GM23338 (cell line): ENCODE measurements at regions not wholly inside any gene's neighbourhood (a gene's known extent, or its start where the extent isn't known, plus 50 kb on each side); places are given as distances from the start of the nearest gene placed in this dataset.

ENCODE experiments used
- ATAC-seq: fragments of 200-7000 bp; cut with Tn5 transposase; 3 replicates; pipeline ENCODE4 v1.9.1; 2020
- DNase-seq: peaks from one replicate; pipeline ENCODE4 v3.0.0-alpha.2; 2015; ENCODE audit warnings: low spot score
- H2AFZ ChIP-seq: fragments of 200-600 bp; sonication (generic); 2 replicates; pipeline ENCODE4 v1.8.0; 2016; ENCODE audit warnings: antibody characterized with exemption, mild to moderate bottlenecking, moderate library complexity
- H3F3A ChIP-seq: fragments of 200-600 bp; sonication (generic); replicated peaks from 2 replicates; pipeline ENCODE4 v1.8.0; 2017; ENCODE audit warnings: antibody characterized with exemption, mixed run types, low read depth
- H3K27ac ChIP-seq: fragments of 200-600 bp; sonication (generic); 2 replicates; pipeline ENCODE4 v1.6.1; 2016; ENCODE audit warnings: low read depth
- H3K27me3 ChIP-seq: fragments of 200-600 bp; sonication (generic); 2 replicates; pipeline ENCODE4 v1.8.0; 2016; ENCODE audit warnings: mild to moderate bottlenecking, mixed run types, moderate library complexity; ENCODE audit not compliant: insufficient read depth
- H3K36me3 ChIP-seq: fragments of 200-600 bp; sonication (generic); 2 replicates; pipeline ENCODE4 v1.8.0; 2016; ENCODE audit warnings: mild to moderate bottlenecking; ENCODE audit not compliant: insufficient read depth
- H3K4me1 ChIP-seq: fragments of 200-600 bp; sonication (generic); 2 replicates; pipeline ENCODE4 v1.8.0; 2016; ENCODE audit warnings: mild to moderate bottlenecking, moderate library complexity; ENCODE audit not compliant: insufficient read depth
- H3K4me2 ChIP-seq: fragments of 200-600 bp; sonication (generic); 2 replicates; pipeline ENCODE4 v1.7.1; 2017; ENCODE audit warnings: mixed run types
- H3K4me3 ChIP-seq: fragments of 200-600 bp; sonication (generic); 2 replicates; pipeline ENCODE4 v1.6.1; 2016; ENCODE audit warnings: mixed run types
- H3K79me2 ChIP-seq: fragments of 200-600 bp; sonication (generic); replicated peaks from 2 replicates; pipeline ENCODE4 v1.8.0; 2017; ENCODE audit warnings: mild to moderate bottlenecking; ENCODE audit not compliant: insufficient read depth
- H3K9me2 ChIP-seq: fragments of 200-600 bp; sonication (generic); 2 replicates; pipeline ENCODE4 v1.8.0; 2017; ENCODE audit not compliant: insufficient read depth
- H4K20me1 ChIP-seq: fragments of 200-600 bp; sonication (generic); replicated peaks from 2 replicates; pipeline ENCODE4 v1.8.0; 2017; ENCODE audit warnings: mild to moderate bottlenecking; ENCODE audit not compliant: insufficient read depth
- H3K27ac Mint-ChIP-seq: 2 replicates; pipeline ENCODE4 v1.8.0; 2020; ENCODE audit warnings: inconsistent platforms, mild to moderate bottlenecking, moderate library complexity, mixed read lengths
- H3K27me3 Mint-ChIP-seq: 3 replicates; pipeline ENCODE4 v1.8.0; 2022; ENCODE audit warnings: low read depth, mild to moderate bottlenecking, moderate library complexity, mixed read lengths, inconsistent platforms; ENCODE audit not compliant: insufficient read depth, poor library complexity
- H3K36me3 Mint-ChIP-seq: 3 replicates; pipeline ENCODE4 v1.8.0; 2021; ENCODE audit warnings: low read depth, mild to moderate bottlenecking, inconsistent platforms, moderate library complexity, mixed read lengths
- H3K4me1 Mint-ChIP-seq: 3 replicates; pipeline ENCODE4 v1.8.0; 2020; ENCODE audit warnings: mild to moderate bottlenecking, inconsistent platforms, mixed read lengths
- H3K4me3 Mint-ChIP-seq: 3 replicates; pipeline ENCODE4 v1.8.0; 2021; ENCODE audit warnings: moderate library complexity, mild to moderate bottlenecking, inconsistent platforms, mixed read lengths
- H3K9me3 Mint-ChIP-seq: 3 replicates; pipeline ENCODE4 v1.8.0; 2020; ENCODE audit warnings: moderate library complexity, mild to moderate bottlenecking, inconsistent platforms, mixed read lengths
- CREB1 ChIP-seq: fragments of 250-450 bp; sonication (Bioruptor Pico); IDR thresholded peaks from 2 replicates; pipeline ENCODE4 v1.5.0; 2020; ENCODE audit warnings: low read depth, mild to moderate bottlenecking, moderate library complexity
- ETS1 ChIP-seq: IDR thresholded peaks from 2 replicates; pipeline ENCODE4 v1.6.1; 2016; ENCODE audit warnings: antibody characterized with exemption
- EZH2 ChIP-seq: fragments of 200-600 bp; sonication (generic); IDR thresholded peaks from one replicate; pipeline ENCODE4 v1.8.0; 2017; ENCODE audit warnings: antibody characterized with exemption, mild to moderate bottlenecking, low read depth; ENCODE audit not compliant: unreplicated experiment
- EZH2phosphoT487 ChIP-seq: fragments of 200-600 bp; sonication (generic); IDR thresholded peaks from one replicate; pipeline ENCODE4 v1.8.1; 2018; ENCODE audit warnings: antibody characterized with exemption; ENCODE audit not compliant: unreplicated experiment
- NANOG ChIP-seq: IDR thresholded peaks from 2 replicates; pipeline ENCODE4 v1.6.1; 2016; ENCODE audit warnings: antibody characterized with exemption, borderline replicate concordance
- POLR2AphosphoS5 ChIP-seq: IDR thresholded peaks from 2 replicates; pipeline ENCODE4 v1.6.1; 2016; ENCODE audit warnings: antibody characterized with exemption, low read depth
- REST ChIP-seq: IDR thresholded peaks from one replicate; pipeline ENCODE4 v1.6.1; 2018; ENCODE audit warnings: antibody characterized with exemption; ENCODE audit not compliant: unreplicated experiment
- STAT1 ChIP-seq: IDR thresholded peaks from one replicate; pipeline ENCODE4 v1.6.1; 2016; ENCODE audit warnings: antibody characterized with exemption; ENCODE audit not compliant: unreplicated experiment
- ZNF114 ChIP-seq: fragments of 250-450 bp; sonication (Bioruptor Pico); IDR thresholded peaks from 2 replicates; pipeline ENCODE4 v1.5.0; 2020; ENCODE audit warnings: mild to moderate bottlenecking, moderate library complexity
- ZNF331 ChIP-seq: fragments of 250-450 bp; sonication (Bioruptor Pico); IDR thresholded peaks from 2 replicates; pipeline ENCODE4 v1.5.0; 2020; ENCODE audit warnings: low read depth, mild to moderate bottlenecking, moderate library complexity
- ZNF462 ChIP-seq: fragments of 250-450 bp; sonication (Bioruptor Pico); IDR thresholded peaks from 2 replicates; pipeline ENCODE4 v1.5.0; 2020; ENCODE audit warnings: mild to moderate bottlenecking, moderate library complexity
- TF ChIP-seq, protein P1 (sequence below), 2 experiments: fragments of 200-600 bp in 1 of 2; sonication (generic) in 1 of 2; conservative IDR thresholded peaks; 2 replicates each; pipeline versions ENCODE4 v1.5.1 to v1.6.1; 2016 to 2017; ENCODE audit warnings: antibody characterized with exemption in 2 of 2, low read depth in 2 of 2, mild to moderate bottlenecking in 2 of 2, moderate library complexity in 1 of 2

- no peak for ATAC-seq
Measured at GRCh38 chr7:106377847-106378361, 93.1 kb upstream of the NAMPT start.

More at GRCh38 chr7:106377847-106378361, 93.1 kb upstream of the NAMPT start:
- Histone ChIP-seq H2AFZ (no peak overlapping the region), H3K79me2 (no peaks in the 10 kb centered on the region), H3K4me2 (no peak overlapping the region), H3K27me3 (no peaks in the 10 kb centered on the region), H3K27ac (no peak overlapping the region), H3F3A (no peaks in the 10 kb centered on the region), H3K4me3 (no peak overlapping the region), H4K20me1 (no peaks in the 10 kb centered on the region), H3K9me2 (peaks cover 8% of the 10 kb centered on the region), H3K36me3 (no peaks in the 10 kb centered on the region), H3K4me1 (peaks cover 4% of the 10 kb centered on the region; the same call in 1 of the 2 replicates)
- no peak overlapping the region for H3K27ac Mint-ChIP-seq
- no peak for DNase-seq
- H3K4me1 Mint-ChIP-seq = no peaks in the 10 kb centered on the region
- no peaks in the 10 kb centered on the region for H3K9me3 Mint-ChIP-seq
- no peaks in the 10 kb centered on the region for H3K27me3 Mint-ChIP-seq
- H3K36me3 Mint-ChIP-seq = no peaks in the 10 kb centered on the region
- no peak overlapping the region for H3K4me3 Mint-ChIP-seq
- TF ChIP-seq NANOG (no peak), POLR2AphosphoS5 (no peak), STAT1 (no peak), REST (no peak), EZH2phosphoT487 (no peak), ZNF114 (no peak), ZNF462 (CRISPR knock-in tag) (no peak), ETS1 (no peak), CREB1 (CRISPR knock-in tag) (no peak), ZNF331 (CRISPR knock-in tag) (no peak), EZH2 (no peak)
- TF ChIP-seq, protein P1, sequence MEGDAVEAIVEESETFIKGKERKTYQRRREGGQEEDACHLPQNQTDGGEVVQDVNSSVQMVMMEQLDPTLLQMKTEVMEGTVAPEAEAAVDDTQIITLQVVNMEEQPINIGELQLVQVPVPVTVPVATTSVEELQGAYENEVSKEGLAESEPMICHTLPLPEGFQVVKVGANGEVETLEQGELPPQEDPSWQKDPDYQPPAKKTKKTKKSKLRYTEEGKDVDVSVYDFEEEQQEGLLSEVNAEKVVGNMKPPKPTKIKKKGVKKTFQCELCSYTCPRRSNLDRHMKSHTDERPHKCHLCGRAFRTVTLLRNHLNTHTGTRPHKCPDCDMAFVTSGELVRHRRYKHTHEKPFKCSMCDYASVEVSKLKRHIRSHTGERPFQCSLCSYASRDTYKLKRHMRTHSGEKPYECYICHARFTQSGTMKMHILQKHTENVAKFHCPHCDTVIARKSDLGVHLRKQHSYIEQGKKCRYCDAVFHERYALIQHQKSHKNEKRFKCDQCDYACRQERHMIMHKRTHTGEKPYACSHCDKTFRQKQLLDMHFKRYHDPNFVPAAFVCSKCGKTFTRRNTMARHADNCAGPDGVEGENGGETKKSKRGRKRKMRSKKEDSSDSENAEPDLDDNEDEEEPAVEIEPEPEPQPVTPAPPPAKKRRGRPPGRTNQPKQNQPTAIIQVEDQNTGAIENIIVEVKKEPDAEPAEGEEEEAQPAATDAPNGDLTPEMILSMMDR (conservative IDR thresholded peaks at IDR 0.05; ENCODE audit: low read depth in 2 of 2) = no peak
